ENCODE measurements at regions not wholly inside any gene's neighbourhood (a gene's known extent, or its start where the extent isn't known, plus 50 kb on each side); places are given as distances from the start of the nearest gene placed in this dataset.

- no peak for FAIRE-seq
- no peak for DNase-seq (ENCODE audit: insufficient read length, low spot score)
- no peak for TF ChIP-seq SPI1 (IDR thresholded peaks at IDR 0.05; ENCODE audit: low read depth, low read length)
- TF ChIP-seq POLR2A (IDR thresholded peaks at IDR 0.05; ENCODE audit: low read depth, low read length): no peak
Observed at GRCh38 chr2:152820048-152820447, 101.6 kb downstream of the ARL6IP6 start.

GRCh38 chr2:152815634-152816257 is 97.3 kb downstream of the ARL6IP6 start:
- FAIRE-seq (no peak), DNase-seq (ENCODE audit: insufficient read length, low spot score) (no peak)
- TF ChIP-seq POLR2A (IDR thresholded peaks at IDR 0.05; ENCODE audit: low read depth, low read length): no peak
- no peak for TF ChIP-seq TAF1 (IDR thresholded peaks at IDR 0.05; ENCODE audit: low read depth, low read length)
- TF ChIP-seq POU2F2 (IDR thresholded peaks at IDR 0.05; ENCODE audit: low read depth, low read length): no peak
- TF ChIP-seq POLR2AphosphoS5 (IDR thresholded peaks at IDR 0.05; ENCODE audit: low read depth, low read length): no peak
- no peak for TF ChIP-seq PAX5 (IDR thresholded peaks at IDR 0.05; ENCODE audit: insufficient read depth, low read length, severe bottlenecking)
- TF ChIP-seq SPI1 (IDR thresholded peaks at IDR 0.05; ENCODE audit: low read depth, low read length): no peak

GRCh38 chr2:152814475-152815030 is 96.1 kb downstream of the ARL6IP6 start:
- DNase-seq (ENCODE audit: insufficient read length, low spot score): no peak
- FAIRE-seq: no peak
- TF ChIP-seq POLR2A (IDR thresholded peaks at IDR 0.05; ENCODE audit: low read depth, low read length) (no peak), POLR2AphosphoS5 (IDR thresholded peaks at IDR 0.05; ENCODE audit: low read depth, low read length) (no peak), SPI1 (IDR thresholded peaks at IDR 0.05; ENCODE audit: low read depth, low read length) (no peak), PAX5 (IDR thresholded peaks at IDR 0.05; ENCODE audit: insufficient read depth, low read length, severe bottlenecking) (no peak), POU2F2 (IDR thresholded peaks at IDR 0.05; ENCODE audit: low read depth, low read length) (no peak), TAF1 (IDR thresholded peaks at IDR 0.05; ENCODE audit: low read depth, low read length) (no peak)

GRCh38 chr2:152813351-152813750 is 94.9 kb downstream of the ARL6IP6 start:
- FAIRE-seq (no peak), DNase-seq (ENCODE audit: insufficient read length, low spot score) (no peak)
- TF ChIP-seq POU2F2 (IDR thresholded peaks at IDR 0.05; ENCODE audit: low read depth, low read length) (no peak), POLR2AphosphoS5 (IDR thresholded peaks at IDR 0.05; ENCODE audit: low read depth, low read length) (no peak), TAF1 (IDR thresholded peaks at IDR 0.05; ENCODE audit: low read depth, low read length) (no peak), PAX5 (IDR thresholded peaks at IDR 0.05; ENCODE audit: insufficient read depth, low read length, severe bottlenecking) (no peak), POLR2A (IDR thresholded peaks at IDR 0.05; ENCODE audit: low read depth, low read length) (no peak), SPI1 (IDR thresholded peaks at IDR 0.05; ENCODE audit: low read depth, low read length) (no peak)
